Activated naive CD8-positive, alpha-beta T cell treated with anti-CD3 and anti-CD28 coated beads, Interleukin-2, amount 50 U/mL, for 24 hours (primary cell): ENCODE measurements at regions not wholly inside any gene's neighbourhood (a gene's known extent, or its start where the extent isn't known, plus 50 kb on each side); places are given as distances from the start of the nearest gene placed in this dataset.

Experiments
- ATAC-seq: fragments of 150-1000 bp; cut with Tn5 transposase; one replicate; pipeline ENCODE4 v1.10.0; 2021
- DNase-seq: peaks from one replicate; pipeline ENCODE4 v3.0.0; 2021
- H3K27ac Mint-ChIP-seq: one replicate; pipeline ENCODE4 v1.8.0; 2021; ENCODE audit warnings: mild to moderate bottlenecking, mixed read lengths
- H3K27me3 Mint-ChIP-seq: one replicate; pipeline ENCODE4 v1.8.0; 2021; ENCODE audit warnings: mixed read lengths
- H3K36me3 Mint-ChIP-seq: one replicate; pipeline ENCODE4 v1.8.0; 2021; ENCODE audit warnings: low read depth, mixed read lengths
- H3K4me1 Mint-ChIP-seq: one replicate; pipeline ENCODE4 v1.8.0; 2021; ENCODE audit warnings: mixed read lengths
- H3K4me3 Mint-ChIP-seq: one replicate; pipeline ENCODE4 v1.8.0; 2021; ENCODE audit warnings: mild to moderate bottlenecking, moderate library complexity, mixed read lengths
- H3K9me3 Mint-ChIP-seq: one replicate; pipeline ENCODE4 v1.8.0; 2021; ENCODE audit warnings: mixed read lengths

DNA sequence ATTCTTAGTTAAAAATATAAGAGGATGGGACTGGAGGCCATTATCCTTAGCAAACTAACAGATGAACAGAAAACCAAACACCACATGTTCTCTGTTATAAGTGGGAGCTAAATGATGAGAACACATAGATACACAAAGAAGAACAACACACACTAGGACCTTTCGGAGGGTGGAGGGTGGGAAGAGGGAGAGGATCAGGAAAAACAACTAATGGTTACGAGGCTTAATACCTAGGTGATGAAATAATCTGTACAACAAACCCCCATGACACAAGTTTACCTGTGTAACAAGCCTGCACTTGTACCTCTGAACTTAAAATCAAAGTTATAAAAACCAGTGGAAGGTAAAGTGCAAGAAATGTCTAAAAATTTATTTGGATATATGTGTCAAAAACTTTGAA is 1047.4 kb upstream of the C9orf72 start:
- ATAC-seq = no peak
- Mint-ChIP-seq H3K27me3 (no peaks in the 10 kb centered on the region), H3K9me3 (peaks cover 7% of the 10 kb centered on the region)

DNA sequence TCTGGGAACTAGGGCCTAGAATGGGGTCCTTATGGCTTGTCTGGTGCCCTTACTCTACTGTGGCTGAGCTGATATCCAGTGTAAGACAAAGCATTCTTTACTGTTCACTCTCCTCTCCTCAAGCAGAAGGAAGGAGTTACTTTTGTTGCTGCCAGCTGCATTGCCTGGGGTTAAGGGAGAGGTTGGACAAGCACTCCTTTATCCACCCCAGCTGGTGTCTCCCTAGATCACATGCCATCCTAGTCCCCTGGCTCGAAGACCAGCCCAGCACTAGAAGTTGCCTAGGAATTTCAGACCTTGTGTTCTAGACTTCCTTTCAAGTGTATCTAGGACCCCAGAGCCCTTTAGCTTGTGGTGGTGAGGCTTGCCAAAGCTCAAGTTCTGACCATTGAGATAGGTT is 1051.5 kb upstream of the C9orf72 start:
- DNase-seq = no peak
- no peaks in the 10 kb centered on the region for H3K36me3 Mint-ChIP-seq
- no peaks in the 10 kb centered on the region for H3K4me1 Mint-ChIP-seq
- no peak overlapping the region for H3K4me3 Mint-ChIP-seq
- no peak for ATAC-seq
- H3K27me3 Mint-ChIP-seq = no peaks in the 10 kb centered on the region
- H3K9me3 Mint-ChIP-seq = no peaks in the 10 kb centered on the region
- H3K27ac Mint-ChIP-seq = no peak overlapping the region

More for the DNA sequence above, 1047.4 kb upstream of the C9orf72 start:
- Mint-ChIP-seq H3K27ac (no peak overlapping the region), H3K4me1 (no peaks in the 10 kb centered on the region), H3K36me3 (no peaks in the 10 kb centered on the region), H3K4me3 (no peak overlapping the region)
- DNase-seq = no peak

DNA sequence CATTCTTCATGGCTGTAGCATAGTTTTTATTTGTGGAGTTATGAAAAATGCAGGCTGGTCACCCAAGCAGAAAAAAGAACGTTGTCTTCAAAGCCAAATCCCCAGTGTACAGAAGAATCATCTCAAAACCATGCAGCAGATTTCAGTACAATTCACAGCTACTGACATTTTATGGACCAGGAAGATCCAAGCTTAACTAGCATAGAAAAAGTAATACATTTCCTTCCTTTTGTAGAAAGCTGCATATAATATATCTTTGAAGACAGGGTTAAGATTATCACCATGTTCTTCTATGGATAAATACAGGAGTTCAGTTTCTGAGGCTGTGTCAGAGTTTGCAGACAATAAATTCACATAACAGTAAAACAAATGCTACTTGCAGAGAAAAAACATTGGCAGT is 1054.8 kb upstream of the C9orf72 start:
- ATAC-seq = no peak
- H3K27ac Mint-ChIP-seq = no peak overlapping the region
- no peak for DNase-seq
- no peaks in the 10 kb centered on the region for H3K36me3 Mint-ChIP-seq
- no peaks in the 10 kb centered on the region for H3K4me1 Mint-ChIP-seq
- no peak overlapping the region for H3K4me3 Mint-ChIP-seq
- H3K27me3 Mint-ChIP-seq = no peaks in the 10 kb centered on the region
- no peaks in the 10 kb centered on the region for H3K9me3 Mint-ChIP-seq

DNA sequence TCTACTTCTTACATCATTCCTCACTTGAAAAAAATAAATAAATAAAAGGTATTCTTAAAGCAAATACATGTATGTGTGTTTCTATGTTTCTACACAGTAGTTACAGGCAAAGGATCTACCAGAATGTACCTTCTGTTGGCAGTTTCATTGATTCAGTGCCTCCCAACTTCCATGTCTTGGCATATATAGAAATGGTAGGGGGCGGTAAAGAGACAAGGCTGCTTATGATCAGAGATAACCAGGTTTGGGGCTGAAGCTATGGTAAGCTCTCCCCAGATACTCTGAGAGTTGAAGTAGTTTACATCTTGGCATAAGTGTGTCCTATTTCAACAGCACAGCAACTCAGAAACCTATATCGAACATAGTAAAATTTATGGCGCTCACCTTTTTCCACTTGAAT is 1075.4 kb upstream of the C9orf72 start:
- Mint-ChIP-seq H3K4me1 (no peaks in the 10 kb centered on the region), H3K9me3 (peaks cover 9% of the 10 kb centered on the region), H3K27me3 (no peaks in the 10 kb centered on the region), H3K27ac (no peak overlapping the region), H3K36me3 (no peaks in the 10 kb centered on the region), H3K4me3 (no peak overlapping the region)
- ATAC-seq (no peak), DNase-seq (no peak)

DNA sequence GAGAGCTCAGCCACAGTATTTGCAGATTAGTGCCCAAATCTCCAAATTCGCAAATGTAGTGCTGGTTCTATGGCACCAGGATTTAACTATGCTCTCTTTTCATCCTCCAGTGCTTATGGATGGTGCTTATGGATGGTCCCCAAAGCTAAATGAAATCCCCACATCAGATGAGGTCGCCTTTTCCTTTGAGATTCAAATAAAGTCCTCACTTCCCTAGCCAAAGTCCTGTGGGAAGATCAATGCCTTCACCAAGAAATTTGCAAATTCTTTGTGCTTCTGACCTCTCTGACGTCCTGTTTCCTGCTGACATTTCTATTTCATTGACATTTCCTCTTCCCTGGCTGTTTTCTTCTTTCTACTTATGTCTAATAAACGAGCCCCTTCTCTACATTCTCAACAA is 1077.0 kb upstream of the C9orf72 start:
- DNase-seq (no peak), ATAC-seq (no peak)
- H3K9me3 Mint-ChIP-seq = peaks cover 4% of the 10 kb centered on the region
- H3K4me3 Mint-ChIP-seq = no peak overlapping the region
- no peaks in the 10 kb centered on the region for H3K27me3 Mint-ChIP-seq
- H3K4me1 Mint-ChIP-seq = no peaks in the 10 kb centered on the region
- no peak overlapping the region for H3K27ac Mint-ChIP-seq
- no peaks in the 10 kb centered on the region for H3K36me3 Mint-ChIP-seq

DNA sequence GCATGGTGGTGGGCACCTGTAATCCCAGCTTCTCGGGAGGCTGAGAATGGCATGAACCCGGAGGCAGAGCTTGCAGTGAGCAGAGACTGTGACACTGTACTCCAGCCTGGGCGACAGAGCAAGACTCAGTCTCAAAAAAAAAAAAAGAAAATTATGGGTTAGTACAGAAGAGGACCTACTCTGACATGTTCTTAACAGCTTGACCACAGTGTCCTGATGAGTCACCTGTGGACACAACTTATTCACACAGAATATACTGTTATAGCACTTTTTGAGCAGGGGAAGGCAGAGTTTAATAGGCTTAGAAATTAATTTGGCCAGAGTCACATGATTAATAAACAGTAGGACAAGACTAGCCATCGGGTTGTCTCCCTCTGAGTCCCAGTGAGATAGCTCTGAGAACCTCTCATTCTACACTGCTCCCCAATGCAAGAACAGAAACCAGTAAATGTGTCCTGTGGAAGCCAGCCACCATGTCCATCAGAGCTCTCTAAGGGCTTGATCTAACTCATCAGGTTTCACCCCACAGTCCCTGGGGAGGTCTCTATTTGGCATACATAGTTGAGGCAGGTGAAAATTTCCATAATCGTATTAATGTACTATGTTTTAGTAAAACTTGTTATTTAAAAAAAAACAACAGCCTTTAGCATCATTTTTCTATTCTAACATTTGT is 1077.9 kb upstream of the C9orf72 start:
- peaks cover 4% of the 10 kb centered on the region for H3K9me3 Mint-ChIP-seq
- H3K4me1 Mint-ChIP-seq = no peaks in the 10 kb centered on the region
- ATAC-seq (no peak), DNase-seq (no peak)
- no peak overlapping the region for H3K27ac Mint-ChIP-seq
- H3K27me3 Mint-ChIP-seq = no peaks in the 10 kb centered on the region
- H3K36me3 Mint-ChIP-seq = no peaks in the 10 kb centered on the region
- H3K4me3 Mint-ChIP-seq = no peak overlapping the region

DNA sequence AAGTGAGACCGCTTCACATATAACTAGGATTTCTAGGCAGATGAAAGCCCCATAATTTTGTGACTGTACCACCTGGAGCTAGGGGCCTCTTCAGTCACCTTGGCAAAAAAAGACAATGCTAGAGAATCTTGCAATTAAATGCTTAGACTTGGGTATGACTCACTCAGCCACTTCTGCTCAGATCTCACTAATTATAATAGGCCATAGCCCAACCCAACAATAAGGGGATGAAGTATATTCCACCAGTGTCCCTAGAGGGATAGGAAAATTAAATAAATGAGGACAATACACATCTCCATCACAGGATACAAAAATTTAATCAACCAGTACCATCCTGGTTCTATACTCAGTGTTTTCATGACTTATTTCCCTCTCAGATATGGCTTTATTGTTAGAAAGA is 1079.9 kb upstream of the C9orf72 start:
- no peaks in the 10 kb centered on the region for H3K27me3 Mint-ChIP-seq
- no peaks in the 10 kb centered on the region for H3K4me1 Mint-ChIP-seq
- H3K27ac Mint-ChIP-seq = no peak overlapping the region

DNA sequence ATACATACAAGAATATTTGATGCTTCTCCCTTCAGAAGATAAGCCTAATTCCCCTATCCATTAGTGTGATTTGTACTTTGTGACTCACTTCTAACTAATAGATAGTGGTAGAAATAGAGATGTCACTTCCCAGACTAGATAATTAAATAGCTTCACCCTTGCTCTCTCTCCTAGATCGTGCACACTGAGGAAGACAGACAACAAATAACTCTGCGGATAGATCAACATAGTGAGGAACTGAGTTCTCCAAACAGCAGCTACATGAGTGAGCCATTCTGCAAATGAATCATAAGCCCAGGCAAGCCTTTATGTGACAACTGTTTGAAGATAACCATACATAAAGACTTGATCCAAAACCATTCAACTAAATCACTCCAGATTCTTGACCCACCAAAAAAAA is 1083.4 kb upstream of the C9orf72 start:
- no peaks in the 10 kb centered on the region for H3K4me1 Mint-ChIP-seq
- ATAC-seq = no peak

More for the DNA sequence above, 1079.9 kb upstream of the C9orf72 start:
- H3K4me3 Mint-ChIP-seq = no peak overlapping the region
- H3K36me3 Mint-ChIP-seq = no peaks in the 10 kb centered on the region
- ATAC-seq (no peak), DNase-seq (no peak)
- H3K9me3 Mint-ChIP-seq = peaks cover 8% of the 10 kb centered on the region

DNA sequence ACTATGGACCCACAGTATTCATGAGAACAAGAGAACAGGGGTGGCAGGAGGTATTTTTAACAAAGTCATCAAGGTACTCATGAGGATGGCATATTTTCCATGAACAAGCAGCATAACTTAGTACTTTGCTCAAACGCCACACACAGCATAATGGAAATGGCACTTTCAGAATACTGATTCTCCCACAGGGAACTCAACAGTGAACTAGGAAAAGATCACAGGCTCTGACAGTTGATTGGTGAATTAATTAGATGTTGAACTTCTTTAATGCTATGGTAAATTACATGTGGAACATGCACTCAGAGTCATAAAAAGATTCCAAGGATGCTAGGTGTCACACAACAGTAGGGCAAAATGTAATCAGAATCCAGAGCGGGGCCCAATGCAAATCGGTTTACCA is 1088.6 kb upstream of the C9orf72 start:
- DNase-seq (no peak), ATAC-seq (no peak)
- Mint-ChIP-seq H3K27me3 (no peaks in the 10 kb centered on the region), H3K9me3 (peaks cover under 1% of the 10 kb centered on the region), H3K4me1 (no peaks in the 10 kb centered on the region), H3K4me3 (no peak overlapping the region), H3K27ac (no peak overlapping the region), H3K36me3 (no peaks in the 10 kb centered on the region)

More for the DNA sequence above, 1083.4 kb upstream of the C9orf72 start:
- DNase-seq = no peak
- H3K27ac Mint-ChIP-seq = no peak overlapping the region
- no peaks in the 10 kb centered on the region for H3K27me3 Mint-ChIP-seq
- H3K36me3 Mint-ChIP-seq = no peaks in the 10 kb centered on the region
- no peak overlapping the region for H3K4me3 Mint-ChIP-seq
- H3K9me3 Mint-ChIP-seq = peaks cover 8% of the 10 kb centered on the region

DNA sequence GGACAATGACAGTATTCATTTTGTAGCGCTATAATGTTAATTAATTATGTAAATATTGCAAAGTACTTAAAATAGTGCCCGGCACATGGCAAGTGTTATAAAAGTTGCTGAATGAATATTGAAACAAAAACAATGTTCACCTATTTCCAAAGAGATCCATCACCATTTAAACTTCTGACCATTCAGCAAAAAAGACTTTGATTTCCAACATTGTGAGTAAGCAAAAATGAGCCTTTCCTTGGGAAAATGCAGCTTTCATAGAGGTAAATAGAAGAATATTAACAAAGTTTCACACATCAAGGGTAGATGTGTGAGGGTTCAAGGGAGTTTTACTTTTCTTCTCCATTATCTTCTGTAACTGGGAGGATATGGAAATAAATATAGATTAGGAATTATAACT is 1089.4 kb upstream of the C9orf72 start:
- no peaks in the 10 kb centered on the region for H3K27me3 Mint-ChIP-seq
- DNase-seq = no peak
- no peak overlapping the region for H3K27ac Mint-ChIP-seq
- no peak overlapping the region for H3K4me3 Mint-ChIP-seq
- H3K36me3 Mint-ChIP-seq = no peaks in the 10 kb centered on the region
- no peaks in the 10 kb centered on the region for H3K9me3 Mint-ChIP-seq
- no peaks in the 10 kb centered on the region for H3K4me1 Mint-ChIP-seq
- no peak for ATAC-seq

DNA sequence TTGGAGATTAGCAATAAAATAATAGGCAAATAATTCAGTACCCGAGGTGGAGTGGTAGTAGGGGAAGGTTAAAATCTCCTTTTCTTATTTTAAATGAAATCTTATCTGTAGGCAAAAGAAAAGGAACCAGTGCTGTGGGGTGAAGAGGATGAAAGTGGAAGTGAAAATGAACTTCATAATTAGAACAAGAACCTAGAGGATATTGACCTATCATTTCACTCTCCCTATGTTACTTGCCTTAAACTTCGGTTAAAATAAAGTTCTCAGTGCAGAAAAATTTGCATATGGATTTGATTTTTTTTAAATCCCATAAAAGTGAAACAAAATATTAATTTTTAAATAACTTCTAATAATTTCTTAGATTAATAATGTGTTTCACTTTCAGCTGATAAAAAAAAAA is 1094.9 kb upstream of the C9orf72 start:
- Mint-ChIP-seq H3K36me3 (no peaks in the 10 kb centered on the region), H3K4me1 (no peaks in the 10 kb centered on the region)
- ATAC-seq = no peak

DNA sequence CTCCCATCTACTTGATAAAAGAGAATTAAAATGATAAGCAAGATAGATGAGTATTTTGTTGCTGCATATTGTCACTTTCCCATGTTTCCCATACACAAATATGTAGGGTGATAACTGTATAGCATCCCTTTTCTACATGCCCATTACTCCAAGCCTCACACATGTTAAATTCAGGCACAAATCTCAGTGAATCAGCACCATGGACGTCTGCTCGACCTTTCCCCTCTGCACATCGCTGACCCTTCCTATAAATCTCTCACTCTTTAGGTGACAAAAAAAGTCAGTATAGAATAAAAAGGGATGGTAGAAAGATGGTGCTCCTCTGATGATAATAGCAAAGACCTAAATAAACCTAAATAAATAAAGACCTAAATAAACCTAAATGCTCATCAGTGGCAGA is 1097.7 kb upstream of the C9orf72 start:
- no peaks in the 10 kb centered on the region for H3K9me3 Mint-ChIP-seq
- DNase-seq = no peak
- no peak for ATAC-seq
- H3K4me1 Mint-ChIP-seq = no peaks in the 10 kb centered on the region
- H3K36me3 Mint-ChIP-seq = no peaks in the 10 kb centered on the region
- H3K27me3 Mint-ChIP-seq = no peaks in the 10 kb centered on the region
- no peak overlapping the region for H3K27ac Mint-ChIP-seq
- no peak overlapping the region for H3K4me3 Mint-ChIP-seq

More for the DNA sequence above, 1094.9 kb upstream of the C9orf72 start:
- Mint-ChIP-seq H3K4me3 (no peak overlapping the region), H3K27me3 (no peaks in the 10 kb centered on the region), H3K27ac (no peak overlapping the region), H3K9me3 (no peaks in the 10 kb centered on the region)
- no peak for DNase-seq

DNA sequence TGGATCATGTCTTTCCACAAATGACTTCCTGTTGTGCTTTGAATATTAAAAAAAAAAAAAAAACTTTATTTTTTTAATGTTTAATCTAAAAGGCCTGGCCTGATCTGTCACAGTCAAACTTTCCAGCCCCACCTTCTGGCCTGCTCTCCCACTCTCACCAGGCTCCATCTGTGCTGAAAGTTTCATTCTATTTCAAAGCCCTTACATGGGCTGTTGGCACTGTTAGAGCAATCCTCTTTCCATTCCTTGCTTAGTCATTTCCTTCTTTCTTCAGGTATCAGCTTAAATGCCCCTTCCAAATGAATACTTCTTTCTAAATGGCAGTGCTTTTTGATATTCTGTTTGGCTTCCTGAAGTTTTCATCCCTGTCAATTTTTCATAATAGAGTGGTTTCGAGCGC is 1104.8 kb upstream of the C9orf72 start:
- no peaks in the 10 kb centered on the region for H3K9me3 Mint-ChIP-seq
- H3K36me3 Mint-ChIP-seq = no peaks in the 10 kb centered on the region
- DNase-seq (no peak), ATAC-seq (no peak)
- H3K27me3 Mint-ChIP-seq = no peaks in the 10 kb centered on the region
- H3K4me1 Mint-ChIP-seq = no peaks in the 10 kb centered on the region
- H3K4me3 Mint-ChIP-seq = no peak overlapping the region
- no peak overlapping the region for H3K27ac Mint-ChIP-seq

DNA sequence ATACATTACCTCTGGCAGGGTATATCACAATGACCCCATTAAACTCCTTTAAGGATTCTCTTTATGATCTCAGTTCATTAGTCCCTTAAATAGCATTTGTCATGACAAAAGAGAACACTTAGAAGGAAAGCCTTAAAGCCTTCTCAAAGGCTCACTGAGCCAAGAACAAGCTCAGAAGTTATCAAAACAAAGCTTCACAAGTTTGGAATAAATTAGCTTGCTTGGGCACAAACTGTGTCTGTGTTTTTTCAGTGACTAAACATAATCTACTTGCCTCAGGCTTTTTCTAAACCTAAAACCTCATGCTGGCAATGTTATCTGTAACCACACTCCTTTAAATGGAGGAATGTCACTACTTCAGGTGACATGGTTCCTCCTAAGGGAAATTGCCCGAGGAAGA is 1114.9 kb upstream of the C9orf72 start:
- H3K9me3 Mint-ChIP-seq = peaks cover 11% of the 10 kb centered on the region
- no peak overlapping the region for H3K4me3 Mint-ChIP-seq
- no peaks in the 10 kb centered on the region for H3K36me3 Mint-ChIP-seq
- no peak for ATAC-seq
- H3K27me3 Mint-ChIP-seq = no peaks in the 10 kb centered on the region
- no peaks in the 10 kb centered on the region for H3K4me1 Mint-ChIP-seq
- no peak overlapping the region for H3K27ac Mint-ChIP-seq
- DNase-seq = no peak

DNA sequence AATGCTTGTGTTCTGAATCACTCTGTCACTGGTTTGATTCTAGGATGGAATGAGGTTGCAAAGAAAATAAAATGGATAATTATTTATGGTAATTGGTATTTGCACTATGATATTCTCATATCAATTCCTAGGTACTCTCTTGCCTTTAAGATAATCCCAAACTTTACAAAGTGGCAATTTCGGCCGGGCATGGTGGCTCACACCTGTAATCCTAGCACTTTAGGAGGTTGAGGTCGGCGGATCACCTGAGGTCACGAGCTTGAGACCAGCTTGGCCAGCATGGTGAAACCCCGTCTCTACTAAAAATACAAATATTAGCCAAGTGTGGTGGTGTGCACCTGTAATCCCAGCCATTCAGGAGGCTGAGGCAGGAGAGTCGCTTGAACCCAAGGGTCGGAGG is 1118.7 kb upstream of the C9orf72 start:
- H3K27ac Mint-ChIP-seq = no peak overlapping the region
- ATAC-seq = no peak
- no peak overlapping the region for H3K4me3 Mint-ChIP-seq
- no peak for DNase-seq
- H3K4me1 Mint-ChIP-seq = no peaks in the 10 kb centered on the region
- H3K36me3 Mint-ChIP-seq = no peaks in the 10 kb centered on the region
- peaks cover 7% of the 10 kb centered on the region for H3K9me3 Mint-ChIP-seq
- H3K27me3 Mint-ChIP-seq = no peaks in the 10 kb centered on the region

DNA sequence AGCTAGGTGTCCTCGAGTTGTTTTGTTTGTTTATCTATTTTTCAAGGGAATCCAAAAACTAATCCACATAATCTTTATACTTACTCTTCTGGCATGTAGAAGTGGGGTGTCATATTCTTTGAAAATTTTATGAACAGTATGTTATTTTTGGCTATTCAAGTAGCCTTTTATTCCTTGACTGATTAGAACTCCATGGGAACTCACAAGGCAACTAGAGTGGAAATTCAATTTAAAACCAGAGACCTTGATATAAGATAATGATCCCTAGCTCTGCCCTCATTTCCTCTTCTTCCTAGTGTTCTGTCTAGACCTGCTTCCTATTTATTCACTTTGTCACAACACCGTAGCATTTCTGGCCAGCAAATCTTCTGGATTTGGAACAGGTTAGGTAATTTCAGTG is 1123.7 kb upstream of the C9orf72 start:
- Mint-ChIP-seq H3K36me3 (no peaks in the 10 kb centered on the region), H3K4me1 (no peaks in the 10 kb centered on the region), H3K4me3 (no peak overlapping the region), H3K27ac (no peak overlapping the region), H3K27me3 (no peaks in the 10 kb centered on the region), H3K9me3 (peaks cover 27% of the 10 kb centered on the region)
- ATAC-seq = no peak
- no peak for DNase-seq
